ENCODE measurements at regions not wholly inside any gene's neighbourhood (a gene's known extent, or its start where the extent isn't known, plus 50 kb on each side); places are given as distances from the start of the nearest gene placed in this dataset.

DNA sequence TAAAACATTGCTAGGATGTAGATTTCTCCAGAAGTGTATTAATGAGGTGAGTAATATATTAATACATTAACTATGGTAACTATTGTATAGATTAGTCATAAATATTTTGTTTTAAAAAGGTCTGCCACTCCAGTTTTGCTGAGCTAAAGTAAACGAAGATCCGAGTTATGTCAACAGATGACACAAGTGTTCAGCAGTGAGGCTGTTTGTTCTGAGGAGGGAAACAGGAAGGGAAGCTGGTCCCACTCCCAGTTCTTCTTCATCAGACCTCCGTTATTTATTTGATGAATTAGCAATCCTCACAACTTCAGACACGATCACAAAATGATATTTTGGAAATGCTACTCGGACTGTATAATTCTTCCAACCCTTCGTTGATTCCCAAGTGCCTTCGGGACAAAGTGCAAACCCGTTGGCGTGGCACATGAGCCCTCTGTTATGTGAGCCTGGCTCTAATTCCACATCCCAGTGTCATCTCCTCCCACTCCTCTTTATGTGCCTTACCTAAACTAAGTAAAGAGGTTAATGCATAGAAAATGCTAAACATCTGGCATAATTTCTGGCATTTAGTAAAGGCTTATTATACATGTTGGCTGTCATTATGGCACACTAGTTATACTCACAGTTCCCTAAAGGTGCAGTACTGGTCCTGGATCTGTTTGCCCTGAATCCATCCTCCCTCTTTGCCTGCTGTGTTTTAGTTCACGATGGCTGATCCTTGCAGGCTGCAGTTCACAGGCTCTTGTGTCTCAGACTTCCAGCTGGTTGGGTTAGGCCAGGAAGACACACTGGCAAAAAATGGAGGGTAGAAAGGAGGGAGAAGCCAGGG is 190.6 kb upstream of the LNX1 start:
- TF ChIP-seq POLR2A (IDR thresholded peaks at IDR 0.05) = no peak
- TF ChIP-seq, protein P1, sequence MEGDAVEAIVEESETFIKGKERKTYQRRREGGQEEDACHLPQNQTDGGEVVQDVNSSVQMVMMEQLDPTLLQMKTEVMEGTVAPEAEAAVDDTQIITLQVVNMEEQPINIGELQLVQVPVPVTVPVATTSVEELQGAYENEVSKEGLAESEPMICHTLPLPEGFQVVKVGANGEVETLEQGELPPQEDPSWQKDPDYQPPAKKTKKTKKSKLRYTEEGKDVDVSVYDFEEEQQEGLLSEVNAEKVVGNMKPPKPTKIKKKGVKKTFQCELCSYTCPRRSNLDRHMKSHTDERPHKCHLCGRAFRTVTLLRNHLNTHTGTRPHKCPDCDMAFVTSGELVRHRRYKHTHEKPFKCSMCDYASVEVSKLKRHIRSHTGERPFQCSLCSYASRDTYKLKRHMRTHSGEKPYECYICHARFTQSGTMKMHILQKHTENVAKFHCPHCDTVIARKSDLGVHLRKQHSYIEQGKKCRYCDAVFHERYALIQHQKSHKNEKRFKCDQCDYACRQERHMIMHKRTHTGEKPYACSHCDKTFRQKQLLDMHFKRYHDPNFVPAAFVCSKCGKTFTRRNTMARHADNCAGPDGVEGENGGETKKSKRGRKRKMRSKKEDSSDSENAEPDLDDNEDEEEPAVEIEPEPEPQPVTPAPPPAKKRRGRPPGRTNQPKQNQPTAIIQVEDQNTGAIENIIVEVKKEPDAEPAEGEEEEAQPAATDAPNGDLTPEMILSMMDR (IDR thresholded peaks at IDR 0.05) = no peak
- Histone ChIP-seq H3K4me1 (no peaks in the 10 kb centered on the region), H3K4me3 (replicated peaks in 1 of 3) (no peak overlapping the region), H3K9me3 (no peaks in the 10 kb centered on the region), H3K27ac (no peak overlapping the region), H3K36me3 (no peaks in the 10 kb centered on the region), H3K27me3 (no peaks in the 10 kb centered on the region)
- intact Hi-C loops (cut with DNase I) = no loop called here
- WGBS, 2 donors = 54 to 56% methylated on average over 10 of the region's 10 CpGs
- DNase-seq = no peak

DNA sequence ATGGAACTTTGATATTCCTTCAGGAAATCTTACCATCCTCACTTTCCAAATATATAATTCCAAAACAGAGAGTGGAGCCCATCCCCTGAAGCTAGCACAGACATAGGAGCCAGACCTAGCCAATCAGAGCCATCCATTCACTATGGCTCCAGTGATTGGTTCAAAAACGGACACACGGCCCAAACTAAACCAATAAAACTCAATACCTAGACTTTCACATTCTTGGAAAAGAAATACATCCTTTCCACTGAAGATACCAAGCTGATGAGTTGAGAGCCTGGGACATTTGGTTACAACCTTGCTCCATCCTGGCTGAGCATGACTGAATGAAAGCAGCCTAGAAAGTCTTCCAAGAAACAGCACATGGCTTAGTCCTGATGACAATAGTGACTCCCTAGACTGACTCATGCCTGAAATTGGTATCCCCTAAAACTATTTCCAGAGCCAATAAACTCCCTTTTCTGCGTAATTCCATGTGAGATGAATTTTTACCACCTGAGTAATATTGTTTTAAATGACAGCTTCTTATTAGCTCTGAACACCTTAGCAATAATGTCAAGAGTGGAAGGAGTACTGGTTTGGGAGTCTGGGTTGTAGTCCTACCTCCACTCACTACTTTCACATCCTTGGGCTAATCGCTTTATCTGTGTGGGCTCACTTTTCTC is 189.6 kb upstream of the LNX1 start:
- Histone ChIP-seq H3K4me3 (replicated peaks in 1 of 3) (no peak overlapping the region), H3K36me3 (no peaks in the 10 kb centered on the region), H3K4me1 (no peaks in the 10 kb centered on the region), H3K27ac (no peak overlapping the region), H3K27me3 (no peaks in the 10 kb centered on the region), H3K9me3 (no peaks in the 10 kb centered on the region)
- intact Hi-C loops (cut with DNase I) = no loop called here
- no peak for TF ChIP-seq POLR2A (IDR thresholded peaks at IDR 0.05)
- 92 to 95% methylated on average over 4 of the region's 4 CpGs for WGBS, 2 donors
- DNase-seq = no peak

DNA sequence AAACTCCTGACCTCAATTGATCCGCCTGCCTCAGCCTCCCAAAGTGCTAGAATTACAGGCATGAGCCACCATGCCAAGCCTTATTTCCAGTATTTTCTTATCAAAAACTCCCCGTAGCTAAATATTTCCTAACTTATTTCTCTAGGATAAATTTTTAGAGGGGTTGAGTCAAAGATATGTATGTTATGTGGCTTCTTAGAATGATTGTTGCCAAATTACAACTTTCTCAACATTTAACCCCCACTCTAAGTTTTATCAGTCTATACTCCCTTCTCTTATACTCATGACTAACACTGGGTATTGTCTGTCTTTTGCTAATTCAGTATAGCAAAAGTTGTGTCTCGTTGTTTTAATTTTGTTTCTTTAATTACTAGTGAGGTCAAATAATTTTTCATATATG is 187.7 kb upstream of the LNX1 start:
- Histone ChIP-seq H3K27ac (no peak overlapping the region), H3K9me3 (no peaks in the 10 kb centered on the region), H3K4me1 (no peaks in the 10 kb centered on the region), H3K36me3 (no peaks in the 10 kb centered on the region), H3K27me3 (no peaks in the 10 kb centered on the region), H3K4me3 (replicated peaks in 1 of 3) (no peak overlapping the region)
- 93% methylated on average over 3 of the region's 3 CpGs for WGBS, 2 donors
- TF ChIP-seq, protein P1 (IDR thresholded peaks at IDR 0.05) = no peak
- no peak for TF ChIP-seq POLR2A (IDR thresholded peaks at IDR 0.05)
- intact Hi-C loops (cut with DNase I) = no loop called here
- DNase-seq = no peak

DNA sequence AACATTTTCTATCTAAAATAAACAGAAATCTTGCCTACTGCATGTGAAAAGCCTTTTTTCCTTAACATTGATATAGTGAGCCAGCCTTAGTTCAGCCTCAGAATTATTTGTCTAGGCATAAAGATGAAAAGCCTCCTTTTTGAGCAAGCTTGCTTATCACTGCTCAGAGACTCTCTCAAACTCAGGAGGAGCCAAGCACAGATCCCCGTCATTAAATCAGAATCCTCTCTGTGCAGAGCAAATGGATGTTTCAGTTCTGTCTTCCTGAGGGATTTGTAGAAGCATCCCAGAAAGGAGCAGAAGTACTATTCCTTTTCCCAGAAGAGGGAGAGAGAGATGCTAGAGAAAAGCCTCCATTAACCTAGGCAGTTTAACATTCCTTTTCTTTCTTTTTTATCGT is 186.9 kb upstream of the LNX1 start:
- intact Hi-C loops (cut with DNase I) = no loop called here
- no peak for TF ChIP-seq POLR2A (IDR thresholded peaks at IDR 0.05)
- TF ChIP-seq, protein P1 (IDR thresholded peaks at IDR 0.05) = no peak
- DNase-seq = no peak
- H3K4me3 ChIP-seq (replicated peaks in 1 of 3) = no peak overlapping the region
- H3K27ac ChIP-seq = no peak overlapping the region
- H3K9me3 ChIP-seq = no peaks in the 10 kb centered on the region
- H3K4me1 ChIP-seq = no peaks in the 10 kb centered on the region
- no peaks in the 10 kb centered on the region for H3K36me3 ChIP-seq
- no peaks in the 10 kb centered on the region for H3K27me3 ChIP-seq
- WGBS, 2 donors = 65 to 73% methylated on average over 2 of the region's 2 CpGs

DNA sequence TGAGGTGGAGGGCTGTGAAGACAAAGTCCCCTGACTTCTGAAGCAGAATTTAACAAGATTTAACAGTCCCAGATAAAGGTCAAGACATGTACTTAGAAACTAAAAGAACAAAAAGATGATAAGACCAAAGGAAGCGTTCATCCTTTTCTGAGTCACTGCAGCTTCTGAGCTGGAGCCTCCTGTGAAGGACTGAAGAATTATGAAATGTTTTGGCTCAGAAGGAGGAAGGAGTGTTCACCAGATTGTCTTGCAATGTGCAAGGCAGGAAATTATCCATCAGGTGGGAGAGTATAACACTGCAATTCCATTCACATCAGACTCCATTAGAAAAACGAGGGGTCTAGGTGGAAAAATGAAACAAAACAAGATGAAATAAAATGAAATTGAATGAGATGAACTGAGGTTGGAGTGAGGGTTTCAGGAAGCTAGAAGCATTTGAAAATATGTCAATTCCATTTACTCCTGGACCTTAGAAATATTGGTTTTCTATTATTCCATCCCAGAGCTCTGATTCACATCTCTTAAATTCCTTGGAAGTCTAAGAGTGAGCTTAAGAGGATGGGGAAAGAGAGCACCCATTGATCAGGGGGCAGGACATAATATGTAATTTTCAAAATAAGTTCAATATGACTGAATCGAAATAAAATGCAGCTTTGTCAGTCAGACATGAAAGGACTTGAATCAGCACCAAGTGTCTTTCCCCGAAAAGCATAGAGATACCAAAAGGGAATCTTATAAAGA is 186.1 kb upstream of the LNX1 start:
- intact Hi-C loops (cut with DNase I) = no loop called here
- 67 to 76% methylated on average over 4 of the region's 4 CpGs for WGBS, 2 donors
- H3K27me3 ChIP-seq = no peaks in the 10 kb centered on the region
- no peak for TF ChIP-seq POLR2A (IDR thresholded peaks at IDR 0.05)
- TF ChIP-seq, protein P1 (IDR thresholded peaks at IDR 0.05) = no peak
- no peak overlapping the region for H3K4me3 ChIP-seq (replicated peaks in 1 of 3)
- H3K9me3 ChIP-seq = no peaks in the 10 kb centered on the region
- no peaks in the 10 kb centered on the region for H3K4me1 ChIP-seq
- DNase-seq = no peak
- no peaks in the 10 kb centered on the region for H3K36me3 ChIP-seq
- no peak overlapping the region for H3K27ac ChIP-seq
